H1 (cell line): ENCODE measurements at regions not wholly inside any gene's neighbourhood (a gene's known extent, or its start where the extent isn't known, plus 50 kb on each side); places are given as distances from the start of the nearest gene placed in this dataset.

Experiments used
- CTCF ChIA-PET: fragments of 300-600 bp; sonication (Branson Sonifier 250); formaldehyde crosslinking; loops from one replicate; lab custom pipeline; 2021; ENCODE audit not compliant: partially characterized antibody; lab: Charles Lee
- POLR2A ChIA-PET: fragments of 300-600 bp; sonication (Branson Sonifier 250); formaldehyde crosslinking; loops from one replicate; lab custom pipeline; 2021; ENCODE audit warnings: inconsistent platforms; ENCODE audit not compliant: partially characterized antibody; lab: Charles Lee
- DNase-seq, 2 experiments: peaks; one replicate each; pipeline versions ENCODE4 v3.0.0 to v3.0.0-alpha.2; 2010 to 2022; ENCODE audit warnings: low spot score in 2 of 2, low read depth in 1 of 2, mixed read lengths in 1 of 2
- FAIRE-seq: peaks from 2 replicates; lab custom pipeline; 2011; peaks lifted over from hg19 to GRCh38; lab: Jason Lieb, UNC
- H2AFZ ChIP-seq: 2 replicates; pipeline ENCODE4 v1.8.1; 2012; ENCODE audit warnings: low read length, inconsistent platforms
- H2AK5ac ChIP-seq: 2 replicates; pipeline ENCODE4 v1.6.1; 2013; ENCODE audit warnings: low read depth, low read length
- H2BK120ac ChIP-seq: replicated peaks from 2 replicates; pipeline ENCODE3; 2013; ENCODE audit warnings: low read depth, low read length, inconsistent platforms
- H2BK12ac ChIP-seq: 2 replicates; pipeline ENCODE4 v1.6.1; 2013; ENCODE audit warnings: low read depth, low read length
- H2BK15ac ChIP-seq: 2 replicates; pipeline ENCODE4 v1.6.1; 2013; ENCODE audit warnings: low read length
- H2BK20ac ChIP-seq: 2 replicates; pipeline ENCODE4 v1.6.1; 2013; ENCODE audit warnings: low read length
- H2BK5ac ChIP-seq: 2 replicates; pipeline ENCODE4 v1.6.1; 2013; ENCODE audit warnings: low read depth, low read length
- H3K14ac ChIP-seq: 2 replicates; pipeline ENCODE4 v1.6.1; 2013; ENCODE audit warnings: inconsistent platforms; ENCODE audit not compliant: insufficient read length
- H3K18ac ChIP-seq: 2 replicates; pipeline ENCODE4 v1.6.1; 2013; ENCODE audit warnings: low read length; ENCODE audit errors: extremely low read depth
- H3K23ac ChIP-seq: 2 replicates; pipeline ENCODE4 v1.6.1; 2013; ENCODE audit warnings: inconsistent platforms; ENCODE audit not compliant: insufficient read length
- H3K23me2 ChIP-seq: 2 replicates; pipeline ENCODE4 v1.6.1; 2013; ENCODE audit warnings: low read depth, low read length
- H3K27ac ChIP-seq: 2 replicates; pipeline ENCODE4 v1.6.1; 2011; ENCODE audit warnings: low read depth, low read length, inconsistent platforms
- H3K27me3 ChIP-seq, 4 experiments: replicated peaks in 1 of 4; 1 replicate in 1 of 4; 2 replicates in 3 of 4; pipeline versions ENCODE4 v1.6.1 to v1.8.1; 2011 to 2013; ENCODE audit warnings: low read length in 3 of 4, mild to moderate bottlenecking in 3 of 4, inconsistent platforms in 2 of 4, mixed read lengths in 2 of 4, moderate library complexity in 1 of 4; ENCODE audit not compliant: control insufficient read depth in 3 of 4, insufficient read depth in 3 of 4; ENCODE audit errors: extremely low read depth in 1 of 4
- H3K36me3 ChIP-seq, 4 experiments: 2 replicates each; pipeline versions ENCODE4 v1.6.1 to v1.8.1; 2011 to 2013; ENCODE audit warnings: mild to moderate bottlenecking in 4 of 4, low read length in 3 of 4, moderate library complexity in 2 of 4, control low read depth in 1 of 4, inconsistent platforms in 1 of 4; ENCODE audit not compliant: insufficient read depth in 4 of 4, control insufficient read depth in 2 of 4
- H3K4ac ChIP-seq: replicated peaks from 2 replicates; pipeline ENCODE3; 2013; ENCODE audit warnings: low read length, low read depth, mixed read lengths, inconsistent platforms; ENCODE audit not compliant: insufficient read length
- H3K4me1 ChIP-seq, 4 experiments: replicated peaks in 1 of 4; 1 replicate in 1 of 4; 2 replicates in 3 of 4; pipeline versions ENCODE4 v1.6.1 to v1.8.1; 2011 to 2013; ENCODE audit warnings: low read length in 3 of 4, inconsistent platforms in 2 of 4, mixed read lengths in 1 of 4; ENCODE audit not compliant: insufficient read depth in 4 of 4, control insufficient read depth in 3 of 4
- H3K4me2 ChIP-seq, 2 experiments: 2 replicates each; pipeline versions ENCODE4 v1.6.1 to v1.8.1; 2011 to 2013; ENCODE audit warnings: low read depth in 2 of 2, low read length in 2 of 2, control low read depth in 1 of 2, inconsistent platforms in 1 of 2, mild to moderate bottlenecking in 1 of 2; ENCODE audit not compliant: insufficient read depth in 1 of 2
- H3K4me3 ChIP-seq, 4 experiments: fragments of 200-600, 300-600 bp in 1 of 4; sonication (generic), shearing (Covaris generic), sonication (Bioruptor Twin) in 1 of 4; 2 replicates each; pipeline versions ENCODE4 v1.5.1 to v1.8.1; 2011 to 2016; ENCODE audit warnings: low read length in 4 of 4, low read depth in 3 of 4, control low read depth in 2 of 4, inconsistent platforms in 2 of 4, mild to moderate bottlenecking in 2 of 4, mixed read lengths in 1 of 4, moderate library complexity in 1 of 4; ENCODE audit not compliant: insufficient read depth in 2 of 4; ENCODE audit errors: extremely low read depth in 1 of 4
- H3K56ac ChIP-seq: replicated peaks from 2 replicates; pipeline ENCODE3; 2013; ENCODE audit warnings: low read depth, mild to moderate bottlenecking, mixed read lengths, low read length, inconsistent platforms; ENCODE audit not compliant: insufficient read length
- H3K79me1 ChIP-seq: 2 replicates; pipeline ENCODE4 v1.6.1; 2013; ENCODE audit warnings: low read depth, low read length, control low read depth
- H3K79me2 ChIP-seq, 2 experiments: 2 replicates each; pipeline versions ENCODE4 v1.6.1 to v1.8.1; 2012 to 2013; ENCODE audit warnings: low read length in 2 of 2, mild to moderate bottlenecking in 2 of 2, inconsistent platforms in 1 of 2; ENCODE audit not compliant: insufficient read depth in 2 of 2, control insufficient read depth in 1 of 2
- H3K9ac ChIP-seq, 4 experiments: replicated peaks in 1 of 4; 1 replicate in 1 of 4; 2 replicates in 3 of 4; pipeline versions ENCODE4 v1.6.1 to v1.8.1; 2011 to 2013; ENCODE audit warnings: low read depth in 3 of 4, low read length in 3 of 4, control low read depth in 2 of 4, mild to moderate bottlenecking in 2 of 4, moderate library complexity in 2 of 4, inconsistent platforms in 1 of 4; ENCODE audit errors: extremely low read depth in 1 of 4
- H3K9me3 ChIP-seq, 2 experiments: 2 replicates each; pipeline versions ENCODE4 v1.6.1 to v1.8.1; 2012 to 2013; ENCODE audit warnings: mild to moderate bottlenecking in 2 of 2, moderate library complexity in 2 of 2, control low read depth in 1 of 2, inconsistent platforms in 1 of 2, low read depth in 1 of 2, low read length in 1 of 2, mixed read lengths in 1 of 2; ENCODE audit not compliant: insufficient read depth in 2 of 2
- H4K20me1 ChIP-seq, 2 experiments: replicated peaks in 1 of 2; 2 replicates each; pipeline versions ENCODE3 to v1.8.1; 2011 to 2013; ENCODE audit warnings: inconsistent platforms in 2 of 2, low read length in 2 of 2, mild to moderate bottlenecking in 1 of 2; ENCODE audit not compliant: insufficient read depth in 2 of 2, control insufficient read depth in 1 of 2
- H4K5ac ChIP-seq: 2 replicates; pipeline ENCODE4 v1.6.1; 2013; ENCODE audit warnings: low read length, low read depth, mixed read lengths, inconsistent platforms; ENCODE audit not compliant: insufficient read length
- H4K8ac ChIP-seq: 2 replicates; pipeline ENCODE4 v1.8.0; 2013; ENCODE audit warnings: mild to moderate bottlenecking, moderate library complexity, low read length, inconsistent platforms; ENCODE audit not compliant: insufficient read depth; ENCODE audit errors: extremely low read depth
- H4K91ac ChIP-seq: replicated peaks from 2 replicates; pipeline ENCODE3; 2013; ENCODE audit warnings: low read length, mixed read lengths, inconsistent platforms; ENCODE audit not compliant: insufficient read length
- CHD2 ChIP-seq: IDR thresholded peaks from 2 replicates; pipeline ENCODE4 v1.6.1; 2012; ENCODE audit warnings: low read length, improper control_type of control experiment
- EP300 ChIP-seq, 2 experiments: IDR thresholded peaks; 1 replicate in 1 of 2; 2 replicates in 1 of 2; pipeline ENCODE4 v1.6.1; 2011 to 2012; ENCODE audit warnings: low read depth in 2 of 2, low read length in 2 of 2, mild to moderate bottlenecking in 2 of 2, borderline replicate concordance in 1 of 2, inconsistent platforms in 1 of 2, moderate library complexity in 1 of 2
- GABPA ChIP-seq: IDR thresholded peaks from 2 replicates; pipeline ENCODE4 v1.6.1; 2011; ENCODE audit warnings: mild to moderate bottlenecking, low read length, moderate library complexity, borderline replicate concordance; ENCODE audit not compliant: insufficient read depth
- GTF2F1 ChIP-seq: IDR thresholded peaks from 2 replicates; pipeline ENCODE4 v1.6.1; 2012; ENCODE audit warnings: low read depth, low read length, improper control_type of control experiment, borderline replicate concordance
- POU5F1 ChIP-seq: IDR thresholded peaks from 2 replicates; pipeline ENCODE4 v1.6.1; 2011; ENCODE audit warnings: low read depth, mild to moderate bottlenecking, low read length, moderate library complexity
- RFX5 ChIP-seq: IDR thresholded peaks from 2 replicates; pipeline ENCODE4 v1.6.1; 2011; ENCODE audit warnings: low read depth, low read length, improper control_type of control experiment, borderline replicate concordance
- RNF2 ChIP-seq: fragments of 200-900, 300-1000 bp; sonication (generic); IDR thresholded peaks from 2 replicates; pipeline ENCODE4 v1.7.1; 2016; ENCODE audit warnings: borderline replicate concordance, low read depth, mild to moderate bottlenecking, antibody characterized with exemption, low read length; ENCODE audit not compliant: poor library complexity, severe bottlenecking; ENCODE audit errors: missing control alignments

DNA sequence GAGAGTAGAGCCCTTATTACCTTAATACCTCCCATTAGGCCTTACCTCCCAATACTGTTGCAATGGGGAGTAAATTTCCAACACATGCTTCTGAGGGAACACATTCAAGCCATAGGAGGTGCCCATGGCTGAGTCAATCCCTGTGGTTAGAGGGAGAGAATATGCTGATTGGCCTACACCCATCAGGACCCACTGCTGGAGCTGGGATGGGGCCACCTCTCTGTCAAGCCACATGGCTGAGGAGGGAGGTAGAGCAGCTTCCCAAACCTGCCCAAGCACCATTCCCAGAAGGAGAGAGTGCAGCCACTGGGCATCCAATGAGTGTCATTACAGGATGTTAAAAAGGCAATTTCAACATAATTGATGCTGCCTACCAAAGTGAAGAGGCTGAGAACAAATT is 228.1 kb downstream of the C1orf94 start:
- Histone ChIP-seq H3K4me2 (no peak overlapping the region), H2BK120ac (no peak overlapping the region), H3K56ac (no peak overlapping the region), H3K4me3 (no peak overlapping the region), H2AFZ (no peak overlapping the region), H4K20me1 (no peaks in the 10 kb centered on the region), H2BK15ac (no peak overlapping the region), H2AK5ac (no peak overlapping the region), H4K8ac (no peak overlapping the region), H3K36me3 (no peaks in the 10 kb centered on the region), H3K9me3 (no peaks in the 10 kb centered on the region), H3K4me1 (peaks cover 0 to 3% (median 0%) of the 10 kb centered on the region in 4 experiments; a peak in 2 of 7 replicates), H3K79me1 (no peaks in the 10 kb centered on the region), H2BK12ac (no peak overlapping the region), H2BK5ac (no peak overlapping the region), H3K27ac (no peak overlapping the region), H3K79me2 (no peaks in the 10 kb centered on the region), H3K23ac (no peak overlapping the region), H2BK20ac (no peak overlapping the region), H3K18ac (no peak overlapping the region), H4K5ac (no peak overlapping the region), H3K9ac (no peak overlapping the region), H3K27me3 (no peaks in the 10 kb centered on the region), H4K91ac (no peak overlapping the region), H3K23me2 (no peaks in the 10 kb centered on the region), H3K4ac (no peak overlapping the region), H3K14ac (no peak overlapping the region)
- DNase-seq = peak in 1 of 2 experiments; percentile 14
- CTCF ChIA-PET = interaction anchor here (1.8 kb wide), 1 partner anchor 12 kb away, joined by 5 read pairs; no protein-coding TSS in a partner anchor
- no peak for FAIRE-seq
- TF ChIP-seq CHD2 = no peak
- no peak for TF ChIP-seq POU5F1
- no peak for TF ChIP-seq GTF2F1
- no peak for TF ChIP-seq EP300 (IDR thresholded peaks at IDR 0.05; ENCODE audit: borderline replicate concordance in 1 of 2, low read depth in 2 of 2, low read length in 2 of 2)
- TF ChIP-seq RFX5 = no peak
- TF ChIP-seq GABPA = no peak
- no peak for TF ChIP-seq RNF2
- POLR2A ChIA-PET = no interaction called here
